Smooth muscle cell (in vitro differentiated cells): ENCODE measurements at regions not wholly inside any gene's neighbourhood (a gene's known extent, or its start where the extent isn't known, plus 50 kb on each side); places are given as distances from the start of the nearest gene placed in this dataset.

Experiments
- DNase-seq: peaks from one replicate; lab custom pipeline; 2025; ENCODE audit not compliant: unreplicated experiment; lab: John Stamatoyannopoulos, UW
- H2AFZ ChIP-seq: fragments of 200-600 bp; sonication (generic); 2 replicates; pipeline ENCODE4 v1.6.0; 2016; ENCODE audit warnings: antibody characterized with exemption, low read depth, mild to moderate bottlenecking
- H3F3A ChIP-seq: fragments of 200-600 bp; sonication (generic); 2 replicates; pipeline ENCODE4 v1.6.0; 2017; ENCODE audit warnings: antibody characterized with exemption, low read depth
- H3K27ac ChIP-seq: fragments of 200-600 bp; sonication (generic); 2 replicates; pipeline ENCODE4 v1.5.1; 2016; ENCODE audit warnings: low read depth, mild to moderate bottlenecking
- H3K27me3 ChIP-seq: fragments of 200-600 bp; sonication (generic); 2 replicates; pipeline ENCODE4 v1.6.1; 2016; ENCODE audit warnings: low read depth, mild to moderate bottlenecking
- H3K36me3 ChIP-seq: fragments of 200-600 bp; sonication (generic); 2 replicates; pipeline ENCODE4 v1.5.1; 2016; ENCODE audit warnings: low read depth
- H3K4me1 ChIP-seq: fragments of 200-600 bp; sonication (generic); 2 replicates; pipeline ENCODE4 v1.5.1; 2016; ENCODE audit warnings: low read depth
- H3K4me2 ChIP-seq: fragments of 200-600 bp; sonication (generic); 2 replicates; pipeline ENCODE4 v1.6.0; 2016; ENCODE audit warnings: mild to moderate bottlenecking
- H3K4me3 ChIP-seq: fragments of 200-600 bp; sonication (generic); 2 replicates; pipeline ENCODE4 v1.5.1; 2016; ENCODE audit warnings: mild to moderate bottlenecking
- H3K79me2 ChIP-seq: fragments of 200-600 bp; sonication (generic); 2 replicates; pipeline ENCODE4 v1.6.0; 2016; ENCODE audit warnings: low read depth, mild to moderate bottlenecking
- H3K9ac ChIP-seq: fragments of 200-600 bp; sonication (generic); 2 replicates; pipeline ENCODE4 v1.6.0; 2016; ENCODE audit warnings: low read depth
- H3K9me3 ChIP-seq: fragments of 200-600 bp; sonication (generic); replicated peaks from 2 replicates; pipeline ENCODE4 v1.5.1; 2016; ENCODE audit warnings: low read depth
- H4K20me1 ChIP-seq: fragments of 200-600 bp; sonication (generic); 2 replicates; pipeline ENCODE4 v1.6.0; 2016; ENCODE audit warnings: low read depth
- CTCF ChIP-seq: fragments of 200-600 bp; sonication (generic); IDR thresholded peaks from 2 replicates; pipeline ENCODE4 v1.5.1; 2017; ENCODE audit warnings: borderline replicate concordance, mild to moderate bottlenecking, antibody characterized with exemption; ENCODE audit not compliant: insufficient read depth, poor library complexity, severe bottlenecking
- WGBS: methylation state at CpG from one replicate; pipeline ENCODE4 v1.1.7; 2016; ENCODE audit warnings: low lambda C conversion rate; 5-methylcytosine and 5-hydroxymethylcytosine counted together

GRCh38 chr1:245051349-245052221 is 103.2 kb upstream of the KIF26B start:
- no peak for TF ChIP-seq CTCF
- Histone ChIP-seq H3K36me3 (no peaks in the 10 kb centered on the region), H3K79me2 (no peaks in the 10 kb centered on the region), H2AFZ (no peak overlapping the region), H3K27me3 (no peaks in the 10 kb centered on the region), H3K4me3 (peak overlapping the region; percentile 28), H3F3A (no peaks in the 10 kb centered on the region), H3K9ac (no peak overlapping the region), H3K4me1 (peaks cover 7% of the 10 kb centered on the region), H3K27ac (no peak overlapping the region), H4K20me1 (no peaks in the 10 kb centered on the region), H3K4me2 (peak overlapping the region; percentile 72), H3K9me3 (no peaks in the 10 kb centered on the region)
- 43% methylated on average over 18 of the region's 18 CpGs for WGBS
- DNase-seq: no peak

GRCh38 chr1:245046769-245047168 is 108.0 kb upstream of the KIF26B start:
- Histone ChIP-seq H3F3A (no peaks in the 10 kb centered on the region), H3K4me1 (peaks cover 7% of the 10 kb centered on the region), H3K79me2 (no peaks in the 10 kb centered on the region), H3K4me3 (no peak overlapping the region), H3K9me3 (no peaks in the 10 kb centered on the region), H3K27ac (no peak overlapping the region), H3K4me2 (no peak overlapping the region), H3K36me3 (no peaks in the 10 kb centered on the region), H3K9ac (no peak overlapping the region), H3K27me3 (no peaks in the 10 kb centered on the region), H2AFZ (no peak overlapping the region), H4K20me1 (no peaks in the 10 kb centered on the region)
- no peak for DNase-seq
- WGBS: 76% methylated on average over 11 of the region's 11 CpGs
- no peak for TF ChIP-seq CTCF

- H4K20me1 ChIP-seq: no peaks in the 10 kb centered on the region
- H3K79me2 ChIP-seq: no peaks in the 10 kb centered on the region
- no peaks in the 10 kb centered on the region for H3K36me3 ChIP-seq
- H3K9ac ChIP-seq: no peak overlapping the region
- no peaks in the 10 kb centered on the region for H3K9me3 ChIP-seq
- no peaks in the 10 kb centered on the region for H3K27me3 ChIP-seq
- H3K4me1 ChIP-seq: peaks cover 7% of the 10 kb centered on the region
- no peak for DNase-seq
- H3K4me2 ChIP-seq: no peak overlapping the region
- no peak overlapping the region for H3K4me3 ChIP-seq
- no peak overlapping the region for H3K27ac ChIP-seq
- TF ChIP-seq CTCF: no peak
- H3F3A ChIP-seq: no peaks in the 10 kb centered on the region
- WGBS: 93% methylated on average over 9 of the region's 9 CpGs
- no peak overlapping the region for H2AFZ ChIP-seq
Measured at GRCh38 chr1:245046315-245046714, 108.5 kb upstream of the KIF26B start.
